Posterior cingulate gyrus (tissue), 11 donors: ENCODE measurements at regions not wholly inside any gene's neighbourhood (a gene's known extent, or its start where the extent isn't known, plus 50 kb on each side); places are given as distances from the start of the nearest gene placed in this dataset.
"Not testable (repeated sequence)": the region's sequence is repeated elsewhere in the genome, so short reads cannot be mapped to it uniquely, and the experiment has no call there.

ENCODE experiments used
- DNase-seq, 10 donors: peaks; one replicate each; pipeline versions ENCODE4 v3.0.0 to v3.0.0-alpha.2; 2020 to 2021; ENCODE audit warnings: mixed read lengths in 3 of 10
- intact Hi-C: fragments of 100-400 bp; cut with DNase I; formaldehyde crosslinking; loops from one replicate; pipeline ENCODE4 v1.15.1; 2023

GRCh38 chr21:18117176-18117575, 127.5 kb upstream of the CHODL start:
- intact Hi-C loops, result no loop called here
- no peak for DNase-seq

GRCh38 chr21:18114810-18115209, 129.8 kb upstream of the CHODL start:
- intact Hi-C loops, result no loop called here
- peak in 1 of 10 donors; percentile 11 for DNase-seq

- no peak for DNase-seq
- intact Hi-C loops, result no loop called here
Observed at GRCh38 chr21:18104802-18105201, 139.8 kb upstream of the CHODL start.

GRCh38 chr21:18096413-18096812, 148.2 kb upstream of the CHODL start:
- intact Hi-C loops, DNase-seq: not testable (repeated sequence)

GRCh38 chr21:18089786-18090185, 154.8 kb upstream of the CHODL start:
- DNase-seq, result no peak
- intact Hi-C loops, result no loop called here

GRCh38 chr21:18070392-18070791, 174.2 kb upstream of the CHODL start:
- no peak for DNase-seq
- intact Hi-C loops, result no loop called here

GRCh38 chr21:18069875-18070274, 174.8 kb upstream of the CHODL start:
- DNase-seq, result no peak
- intact Hi-C loops, result no loop called here

- intact Hi-C loops, result no loop called here
- DNase-seq, result no peak
Observed at GRCh38 chr21:18060402-18060801, 184.2 kb upstream of the CHODL start.

GRCh38 chr21:18058731-18059398, 185.8 kb upstream of the CHODL start:
- DNase-seq, result no peak
- intact Hi-C loops, result no loop called here

- no peak for DNase-seq
- intact Hi-C loops, result no loop called here
Observed at GRCh38 chr21:18053151-18053550, 191.5 kb upstream of the CHODL start.

- no peak for DNase-seq
- intact Hi-C loops, result no loop called here
Observed at GRCh38 chr21:18049461-18049860, 195.2 kb upstream of the CHODL start.

GRCh38 chr21:18041012-18041411, 203.6 kb upstream of the CHODL start:
- DNase-seq, result peak in 1 of 10 donors; percentile 15

GRCh38 chr21:18030248-18030647, 211.1 kb upstream of the C21orf91 start:
- no peak for DNase-seq
- intact Hi-C loops, result no loop called here

More at GRCh38 chr21:18041012-18041411, 203.6 kb upstream of the CHODL start:
- intact Hi-C loops, result no loop called here

- intact Hi-C loops, result no loop called here
- DNase-seq, result no peak
Observed at GRCh38 chr21:18026359-18026758, 207.2 kb upstream of the C21orf91 start.

- intact Hi-C loops, result no loop called here
- DNase-seq, result no peak
Observed at GRCh38 chr21:18023711-18024110, 204.6 kb upstream of the C21orf91 start.

GRCh38 chr21:18023157-18023556, 204.0 kb upstream of the C21orf91 start:
- DNase-seq, result peak in 1 of 10 donors; percentile 53
- intact Hi-C loops, result no loop called here

GRCh38 chr21:18007121-18007520, 188.0 kb upstream of the C21orf91 start:
- DNase-seq, result no peak
- intact Hi-C loops, result no loop called here

GRCh38 chr21:18006691-18007090, 187.5 kb upstream of the C21orf91 start:
- intact Hi-C loops, result no loop called here
- no peak for DNase-seq

- intact Hi-C loops, result no loop called here
- DNase-seq, result no peak
Observed at GRCh38 chr21:18002393-18002792, 183.2 kb upstream of the C21orf91 start.

GRCh38 chr21:18000981-18001686, 182.0 kb upstream of the C21orf91 start:
- no peak for DNase-seq
- intact Hi-C loops, result no loop called here

- intact Hi-C loops, result not testable (repeated sequence)
- peak in 1 of 10 donors; percentile 61 for DNase-seq
Observed at GRCh38 chr21:17998599-17998998, 179.4 kb upstream of the C21orf91 start.

- intact Hi-C loops, result no loop called here
Observed at GRCh38 chr21:17989780-17990179, 170.6 kb upstream of the C21orf91 start.

More at GRCh38 chr21:17989780-17990179, 170.6 kb upstream of the C21orf91 start:
- DNase-seq, result no peak
